ENCODE measurements at regions not wholly inside any gene's neighbourhood (a gene's known extent, or its start where the extent isn't known, plus 50 kb on each side); places are given as distances from the start of the nearest gene placed in this dataset.

- intact Hi-C loops (cut with micrococcal nuclease) = no loop called here
- DNase-seq (ENCODE audit: low read depth, low spot score) = no peak
- ATAC-seq = no peak
- H2AFZ ChIP-seq (ENCODE audit: low read depth, low read length, poor library complexity, severe bottlenecking) = no peak overlapping the region
- no peak overlapping the region for H3K4me2 ChIP-seq (ENCODE audit: low read length)
- no peaks in the 10 kb centered on the region; the same call in 1 of the 2 replicates for H3K79me2 ChIP-seq (ENCODE audit: insufficient read depth, low read length)
- H3K9ac ChIP-seq (ENCODE audit: low read length) = no peak overlapping the region
- H3K36me3 ChIP-seq (ENCODE audit: control insufficient read depth in 1 of 2, insufficient read depth in 2 of 2, low read length in 2 of 2) = no peaks in the 10 kb centered on the region
- CTCF ChIA-PET = no interaction called here
- H3K27me3 ChIP-seq (ENCODE audit: insufficient read depth, low read length) = no peaks in the 10 kb centered on the region
- POLR2A ChIA-PET = no interaction called here
- no peaks in the 10 kb centered on the region for H3K9me3 ChIP-seq (ENCODE audit: control insufficient read depth in 1 of 2, insufficient read depth in 1 of 2, low read depth in 1 of 2, low read length in 2 of 2)
- RAD21 ChIA-PET (ENCODE audit: low non-redundant PET in 1 of 2, low total read pairs in 2 of 2, uncharacterized antibody in 2 of 2, unreplicated experiment in 2 of 2) = no interaction called here
- H3K27ac ChIP-seq (ENCODE audit: low read depth, low read length) = no peak overlapping the region
- no peaks in the 10 kb centered on the region for H4K20me1 ChIP-seq (ENCODE audit: insufficient read depth)
- H3K4me3 ChIP-seq (replicated peaks in 1 of 2; ENCODE audit: low read depth in 1 of 2, low read length in 2 of 2) = no peak overlapping the region
- TF ChIP-seq POLR2A (IDR thresholded peaks at IDR 0.05; ENCODE audit: borderline replicate concordance, extremely low read depth, insufficient read depth, insufficient read length) (no peak), SP1 (IDR thresholded peaks at IDR 0.05; ENCODE audit: low read depth) (no peak), EGR1 (IDR thresholded peaks at IDR 0.05; ENCODE audit: low read depth) (no peak), ATF3 (IDR thresholded peaks at IDR 0.05) (no peak), TCF7L2 (IDR thresholded peaks at IDR 0.05; ENCODE audit: borderline replicate concordance, extremely low read depth, insufficient read depth, insufficient read length) (no peak), MAX (IDR thresholded peaks at IDR 0.05) (no peak), ZFX (IDR thresholded peaks at IDR 0.05) (no peak), ELF1 (IDR thresholded peaks at IDR 0.05; ENCODE audit: borderline replicate concordance, low read depth) (no peak), ZBTB33 (IDR thresholded peaks at IDR 0.05; ENCODE audit: extremely low read depth, insufficient replicate concordance, low read length) (no peak), EZH2phosphoT487 (IDR thresholded peaks at IDR 0.05; ENCODE audit: borderline replicate concordance) (no peak), JUND (IDR thresholded peaks at IDR 0.05) (no peak)
- H3K9me2 ChIP-seq (ENCODE audit: insufficient read depth) = no peaks in the 10 kb centered on the region
- no TSS peak for BruUV-seq (replicated peaks)
- H3K4me1 ChIP-seq (ENCODE audit: control insufficient read depth in 1 of 2, insufficient read depth in 2 of 2, low read length in 2 of 2) = no peaks in the 10 kb centered on the region
Measured at GRCh38 chr5:82525626-82526025, 247.5 kb upstream of the RPS23 start.
